ENCODE measurements at regions not wholly inside any gene's neighbourhood (a gene's known extent, or its start where the extent isn't known, plus 50 kb on each side); places are given as distances from the start of the nearest gene placed in this dataset.

GRCh38 chr16:86330906-86331305, 179.4 kb upstream of the FOXF1 start:
- no peaks in the 10 kb centered on the region for H3K36me3 ChIP-seq (ENCODE audit: control insufficient read depth in 4 of 4, insufficient read depth in 4 of 4, low read length in 3 of 4)
- H3K9me3 ChIP-seq (ENCODE audit: control extremely low read depth in 1 of 5, control insufficient read depth in 4 of 5, insufficient read depth in 2 of 5, low read depth in 1 of 5, low read length in 4 of 5), result no peaks in the 10 kb centered on the region
- 20% methylated on average over 12 of the region's 14 CpGs for WGBS (ENCODE audit: insufficient coverage)
- ChIA-PET POLR2A (no interaction called here), CTCF (no interaction called here)
- no peak overlapping the region for H3K27ac ChIP-seq (ENCODE audit: insufficient read depth in 1 of 2, low read depth in 1 of 2, low read length in 2 of 2, poor library complexity in 1 of 2, severe bottlenecking in 2 of 2)
- H3K4me1 ChIP-seq (ENCODE audit: control extremely low read depth in 1 of 4, control insufficient read depth in 4 of 4, insufficient read depth in 4 of 4, low read length in 3 of 4), result no peaks in the 10 kb centered on the region
- H3K27me3 ChIP-seq (replicated peaks in 2 of 5; ENCODE audit: control insufficient read depth in 4 of 5, insufficient read depth in 5 of 5, low read length in 4 of 5), result peaks cover 8 to 87% (median 24%) of the 10 kb centered on the region in 5 experiments
- no peak for DNase-seq
- H3K4me3 ChIP-seq (ENCODE audit: control insufficient read depth in 1 of 7, extremely low read depth in 1 of 7, insufficient read depth in 4 of 7, low read depth in 2 of 7, low read length in 6 of 7), result no peak overlapping the region

- Histone ChIP-seq H3K27me3 (replicated peaks in 2 of 5; ENCODE audit: control insufficient read depth in 4 of 5, insufficient read depth in 5 of 5, low read length in 4 of 5) (peaks cover 8 to 93% (median 24%) of the 10 kb centered on the region in 5 experiments), H3K4me1 (ENCODE audit: control extremely low read depth in 1 of 4, control insufficient read depth in 4 of 4, insufficient read depth in 4 of 4, low read length in 3 of 4) (no peaks in the 10 kb centered on the region), H3K4me3 (ENCODE audit: control insufficient read depth in 1 of 7, extremely low read depth in 1 of 7, insufficient read depth in 4 of 7, low read depth in 2 of 7, low read length in 6 of 7) (no peak overlapping the region), H3K36me3 (ENCODE audit: control insufficient read depth in 4 of 4, insufficient read depth in 4 of 4, low read length in 3 of 4) (no peaks in the 10 kb centered on the region), H3K27ac (ENCODE audit: insufficient read depth in 1 of 2, low read depth in 1 of 2, low read length in 2 of 2, poor library complexity in 1 of 2, severe bottlenecking in 2 of 2) (no peak overlapping the region), H3K9me3 (ENCODE audit: control extremely low read depth in 1 of 5, control insufficient read depth in 4 of 5, insufficient read depth in 2 of 5, low read depth in 1 of 5, low read length in 4 of 5) (no peaks in the 10 kb centered on the region)
- POLR2A ChIA-PET, result no interaction called here
- no peak for DNase-seq
- 21% methylated on average over 4 of the region's 7 CpGs for WGBS (ENCODE audit: insufficient coverage)
- CTCF ChIA-PET, result no interaction called here
Observed at GRCh38 chr16:86334079-86334635, 176.2 kb upstream of the FOXF1 start.

- ChIA-PET POLR2A (no interaction called here), CTCF (no interaction called here)
- H3K4me1 ChIP-seq (ENCODE audit: control extremely low read depth in 1 of 4, control insufficient read depth in 4 of 4, insufficient read depth in 4 of 4, low read length in 3 of 4), result no peaks in the 10 kb centered on the region
- no peaks in the 10 kb centered on the region for H3K9me3 ChIP-seq (ENCODE audit: control extremely low read depth in 1 of 5, control insufficient read depth in 4 of 5, insufficient read depth in 2 of 5, low read depth in 1 of 5, low read length in 4 of 5)
- no peak overlapping the region for H3K4me3 ChIP-seq (ENCODE audit: control insufficient read depth in 1 of 7, extremely low read depth in 1 of 7, insufficient read depth in 4 of 7, low read depth in 2 of 7, low read length in 6 of 7)
- 83% methylated on average over 20 of the region's 24 CpGs for WGBS (ENCODE audit: insufficient coverage)
- no peak overlapping the region for H3K27ac ChIP-seq (ENCODE audit: insufficient read depth in 1 of 2, low read depth in 1 of 2, low read length in 2 of 2, poor library complexity in 1 of 2, severe bottlenecking in 2 of 2)
- H3K27me3 ChIP-seq (replicated peaks in 2 of 5; ENCODE audit: control insufficient read depth in 4 of 5, insufficient read depth in 5 of 5, low read length in 4 of 5), result peaks cover 6 to 82% (median 22%) of the 10 kb centered on the region in 5 experiments
- no peak for DNase-seq
- no peaks in the 10 kb centered on the region for H3K36me3 ChIP-seq (ENCODE audit: control insufficient read depth in 4 of 4, insufficient read depth in 4 of 4, low read length in 3 of 4)
Observed at GRCh38 chr16:86335266-86336172, 174.8 kb upstream of the FOXF1 start.

GRCh38 chr16:86337138-86337537, 173.2 kb upstream of the FOXF1 start:
- DNase-seq, result no peak
- POLR2A ChIA-PET, result no interaction called here
- H3K4me3 ChIP-seq (ENCODE audit: control insufficient read depth in 1 of 7, extremely low read depth in 1 of 7, insufficient read depth in 4 of 7, low read depth in 2 of 7, low read length in 6 of 7), result no peak overlapping the region
- CTCF ChIA-PET, result interaction anchor here (1.3 kb wide), 1 partner anchor 181 kb away, joined by 4 read pairs; no protein-coding TSS in a partner anchor
- H3K36me3 ChIP-seq (ENCODE audit: control insufficient read depth in 4 of 4, insufficient read depth in 4 of 4, low read length in 3 of 4), result no peaks in the 10 kb centered on the region
- H3K4me1 ChIP-seq (ENCODE audit: control extremely low read depth in 1 of 4, control insufficient read depth in 4 of 4, insufficient read depth in 4 of 4, low read length in 3 of 4), result peaks cover 0 to 3% (median 0%) of the 10 kb centered on the region in 4 experiments
- peaks cover 6 to 78% (median 23%) of the 10 kb centered on the region in 5 experiments for H3K27me3 ChIP-seq (replicated peaks in 2 of 5; ENCODE audit: control insufficient read depth in 4 of 5, insufficient read depth in 5 of 5, low read length in 4 of 5)
- 76% methylated on average over 12 of the region's 18 CpGs for WGBS (ENCODE audit: insufficient coverage)
- no peaks in the 10 kb centered on the region for H3K9me3 ChIP-seq (ENCODE audit: control extremely low read depth in 1 of 5, control insufficient read depth in 4 of 5, insufficient read depth in 2 of 5, low read depth in 1 of 5, low read length in 4 of 5)
- no peak overlapping the region for H3K27ac ChIP-seq (ENCODE audit: insufficient read depth in 1 of 2, low read depth in 1 of 2, low read length in 2 of 2, poor library complexity in 1 of 2, severe bottlenecking in 2 of 2)

- Histone ChIP-seq H3K27ac (ENCODE audit: insufficient read depth in 1 of 2, low read depth in 1 of 2, low read length in 2 of 2, poor library complexity in 1 of 2, severe bottlenecking in 2 of 2) (no peak overlapping the region), H3K4me3 (ENCODE audit: control insufficient read depth in 1 of 7, extremely low read depth in 1 of 7, insufficient read depth in 4 of 7, low read depth in 2 of 7, low read length in 6 of 7) (no peak overlapping the region), H3K27me3 (replicated peaks in 2 of 5; ENCODE audit: control insufficient read depth in 4 of 5, insufficient read depth in 5 of 5, low read length in 4 of 5) (peaks cover 6 to 78% (median 28%) of the 10 kb centered on the region in 5 experiments), H3K4me1 (ENCODE audit: control extremely low read depth in 1 of 4, control insufficient read depth in 4 of 4, insufficient read depth in 4 of 4, low read length in 3 of 4) (peaks cover 0 to 3% (median 0%) of the 10 kb centered on the region in 4 experiments), H3K9me3 (ENCODE audit: control extremely low read depth in 1 of 5, control insufficient read depth in 4 of 5, insufficient read depth in 2 of 5, low read depth in 1 of 5, low read length in 4 of 5) (no peaks in the 10 kb centered on the region), H3K36me3 (ENCODE audit: control insufficient read depth in 4 of 4, insufficient read depth in 4 of 4, low read length in 3 of 4) (no peaks in the 10 kb centered on the region)
- POLR2A ChIA-PET, result no interaction called here
- CTCF ChIA-PET, result interaction anchor here (1.3 kb wide), 1 partner anchor 181 kb away, joined by 4 read pairs; no protein-coding TSS in a partner anchor
- DNase-seq, result no peak
- 85% methylated on average over 17 of the region's 17 CpGs for WGBS (ENCODE audit: insufficient coverage)
Observed at GRCh38 chr16:86337581-86338402, 172.5 kb upstream of the FOXF1 start.

GRCh38 chr16:86338403-86339115, 171.8 kb upstream of the FOXF1 start:
- Histone ChIP-seq H3K4me3 (ENCODE audit: control insufficient read depth in 1 of 7, extremely low read depth in 1 of 7, insufficient read depth in 4 of 7, low read depth in 2 of 7, low read length in 6 of 7) (no peak overlapping the region), H3K27ac (ENCODE audit: insufficient read depth in 1 of 2, low read depth in 1 of 2, low read length in 2 of 2, poor library complexity in 1 of 2, severe bottlenecking in 2 of 2) (no peak overlapping the region), H3K9me3 (ENCODE audit: control extremely low read depth in 1 of 5, control insufficient read depth in 4 of 5, insufficient read depth in 2 of 5, low read depth in 1 of 5, low read length in 4 of 5) (no peaks in the 10 kb centered on the region), H3K4me1 (ENCODE audit: control extremely low read depth in 1 of 4, control insufficient read depth in 4 of 4, insufficient read depth in 4 of 4, low read length in 3 of 4) (peaks cover 0 to 3% (median 0%) of the 10 kb centered on the region in 4 experiments), H3K36me3 (ENCODE audit: control insufficient read depth in 4 of 4, insufficient read depth in 4 of 4, low read length in 3 of 4) (no peaks in the 10 kb centered on the region), H3K27me3 (replicated peaks in 2 of 5; ENCODE audit: control insufficient read depth in 4 of 5, insufficient read depth in 5 of 5, low read length in 4 of 5) (peaks cover 2 to 78% (median 30%) of the 10 kb centered on the region in 5 experiments)
- WGBS (ENCODE audit: insufficient coverage), result 81% methylated on average over 3 of the region's 5 CpGs
- ChIA-PET POLR2A (no interaction called here), CTCF (interaction anchor here (1.3 kb wide), 1 partner anchor 180 kb away, joined by 4 read pairs; no protein-coding TSS in a partner anchor)
- DNase-seq, result peak in 2 of 3 donors; percentile 30 to 45
